ENCODE measurements at regions not wholly inside any gene's neighbourhood (a gene's known extent, or its start where the extent isn't known, plus 50 kb on each side); places are given as distances from the start of the nearest gene placed in this dataset.

- no peak for DNase-seq
Measured at GRCh38 chr6:122028933-122029522, 370.4 kb upstream of the HSF2 start.

GRCh38 chr6:122033564-122034181, 365.8 kb upstream of the HSF2 start:
- peak in 1 of 2 experiments; percentile 60 for DNase-seq

DNA sequence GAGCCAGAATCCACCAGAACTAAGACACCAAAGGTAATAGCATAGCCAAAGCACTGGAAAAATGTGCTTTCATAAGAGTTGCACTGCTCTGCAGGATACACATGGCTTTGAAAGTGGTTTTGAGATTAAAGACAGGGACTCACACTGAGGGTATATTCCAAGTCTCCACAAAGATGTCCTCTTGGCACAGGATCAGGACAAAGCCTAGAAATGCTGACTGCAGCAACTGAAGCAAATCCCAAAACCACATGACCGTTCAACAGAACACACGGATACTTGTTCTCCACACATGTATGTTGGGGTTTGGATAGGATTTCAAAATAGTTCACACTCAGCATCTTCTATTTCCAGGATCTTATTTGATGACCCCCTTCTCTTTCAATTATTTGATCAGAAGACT, 364.3 kb upstream of the HSF2 start:
- no peak for DNase-seq

DNA sequence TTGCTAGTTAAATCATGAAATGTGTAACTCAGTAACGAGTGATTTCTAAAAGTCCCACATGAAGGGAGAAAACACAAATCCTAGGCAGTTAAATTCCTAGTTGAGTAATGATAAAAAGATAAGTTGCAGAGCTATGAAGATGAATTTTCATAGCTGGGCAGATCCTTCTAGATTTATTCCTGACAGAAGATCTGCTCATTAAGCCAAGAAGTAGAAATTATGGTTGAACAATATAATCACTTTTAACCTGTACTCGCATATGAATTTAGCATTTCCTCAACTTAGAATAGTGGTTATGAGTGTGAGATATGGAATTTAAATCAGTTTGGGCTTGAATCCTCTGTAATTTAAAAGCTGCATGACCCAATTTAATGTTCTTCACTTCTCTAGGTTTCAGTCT, 359.2 kb upstream of the HSF2 start:
- DNase-seq, result no peak

DNA sequence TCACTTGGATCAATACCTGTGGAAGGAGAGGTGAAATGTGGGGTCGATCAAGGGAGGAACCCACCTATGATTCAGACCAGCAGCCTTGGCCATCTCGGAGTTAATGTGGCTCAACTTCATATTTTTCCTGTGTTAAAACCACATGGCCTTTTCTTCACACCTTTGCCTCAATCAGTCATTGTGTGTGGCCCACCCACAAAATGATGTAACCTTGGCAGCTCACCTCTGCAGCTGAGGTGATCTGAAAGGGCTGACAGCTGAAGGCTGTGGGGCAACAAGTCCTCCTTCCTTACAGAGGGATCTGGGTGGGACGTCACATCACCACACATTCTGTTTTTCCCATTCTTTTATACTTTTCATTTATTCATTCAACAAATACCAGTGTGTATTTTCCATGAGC, 357.1 kb upstream of the HSF2 start:
- no peak for DNase-seq

DNA sequence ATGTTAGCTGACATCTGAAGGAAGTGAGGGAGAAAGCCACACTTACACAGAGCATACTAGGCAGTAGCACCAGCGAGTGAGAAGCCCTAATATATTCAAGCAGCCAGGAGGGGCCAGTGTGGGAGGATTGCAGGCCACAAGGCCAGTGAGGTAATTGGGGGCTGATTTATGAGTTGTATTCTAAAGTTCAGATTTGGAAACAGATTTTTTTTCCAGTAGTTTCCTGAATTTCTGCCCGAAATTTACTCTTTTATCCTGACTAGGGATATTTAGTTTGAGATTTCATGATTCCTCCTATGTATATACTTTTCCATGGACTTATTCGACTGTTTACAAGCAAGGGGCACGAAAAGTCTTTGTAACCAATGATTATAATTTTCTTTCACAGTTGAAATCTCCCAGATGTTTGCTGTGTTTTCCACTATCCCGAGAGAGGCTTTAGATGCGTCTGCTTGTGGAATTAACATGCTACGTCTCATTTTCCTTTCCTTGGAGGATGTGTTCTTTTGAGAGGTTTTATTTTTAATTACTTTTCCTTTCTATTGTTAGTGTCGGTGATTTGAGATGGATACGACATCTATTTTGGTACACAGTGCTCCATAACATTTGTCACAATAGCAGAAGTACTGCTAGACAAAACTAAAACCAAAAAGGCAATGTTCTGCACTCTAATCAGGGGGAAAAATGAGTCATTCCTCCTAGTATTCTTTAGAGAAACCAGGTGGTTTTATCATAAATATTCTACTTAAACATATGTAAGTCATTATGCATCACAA, 356.3 kb upstream of the HSF2 start:
- no peak for DNase-seq

GRCh38 chr6:122048570-122048969, 350.9 kb upstream of the HSF2 start:
- DNase-seq, result no peak

DNA sequence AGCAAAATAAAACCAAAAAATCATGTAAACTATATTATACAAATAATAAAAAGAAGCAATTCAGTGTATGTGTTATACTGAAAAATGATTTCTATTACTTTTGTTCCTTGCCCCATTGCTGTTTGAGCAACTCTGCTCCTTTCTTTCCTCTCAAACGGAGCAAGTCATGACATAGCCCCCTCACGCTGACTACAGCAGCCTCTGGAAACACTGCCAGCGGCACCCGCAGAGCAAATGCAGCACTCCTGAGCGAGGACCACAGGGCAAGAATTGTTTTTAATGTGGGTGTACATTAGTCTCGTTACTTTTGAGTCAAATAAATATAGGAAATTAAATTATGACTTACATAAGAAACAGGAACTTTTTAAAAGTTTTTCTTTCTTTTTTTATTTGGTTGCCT, 350.1 kb upstream of the HSF2 start:
- no peak for DNase-seq

DNA sequence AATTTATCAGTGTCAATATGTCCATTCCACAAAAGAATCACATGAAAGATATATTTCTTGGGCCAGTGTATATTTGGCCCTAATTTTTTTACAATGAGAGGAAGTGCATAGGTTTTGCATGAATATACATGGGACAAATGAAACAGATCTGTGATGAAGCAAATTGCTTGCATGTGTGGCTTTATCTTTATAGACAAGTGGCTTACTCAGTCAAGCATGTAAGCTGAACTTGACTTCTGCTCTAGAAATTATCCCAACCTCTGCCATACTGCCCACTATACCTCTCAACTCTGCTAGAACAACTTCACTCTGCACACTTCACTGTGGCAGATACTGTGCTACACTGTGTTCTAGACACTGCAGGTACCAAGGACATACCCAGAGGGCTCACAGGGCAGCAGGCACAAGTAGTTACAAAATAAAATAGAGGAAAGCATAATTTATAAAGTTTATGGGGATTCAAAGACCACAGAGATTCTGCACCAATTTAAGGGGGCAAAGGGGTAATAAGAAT, 349.2 kb upstream of the HSF2 start:
- no peak for DNase-seq

GRCh38 chr6:122052346-122052900, 347.0 kb upstream of the HSF2 start:
- no peak for DNase-seq

GRCh38 chr6:122059918-122060317, 339.5 kb upstream of the HSF2 start:
- DNase-seq, result no peak

- DNase-seq, result no peak
Measured at GRCh38 chr6:122061855-122062254, 337.6 kb upstream of the HSF2 start.

- DNase-seq, result no peak
Measured at GRCh38 chr6:122063076-122063475, 336.4 kb upstream of the HSF2 start.

DNA sequence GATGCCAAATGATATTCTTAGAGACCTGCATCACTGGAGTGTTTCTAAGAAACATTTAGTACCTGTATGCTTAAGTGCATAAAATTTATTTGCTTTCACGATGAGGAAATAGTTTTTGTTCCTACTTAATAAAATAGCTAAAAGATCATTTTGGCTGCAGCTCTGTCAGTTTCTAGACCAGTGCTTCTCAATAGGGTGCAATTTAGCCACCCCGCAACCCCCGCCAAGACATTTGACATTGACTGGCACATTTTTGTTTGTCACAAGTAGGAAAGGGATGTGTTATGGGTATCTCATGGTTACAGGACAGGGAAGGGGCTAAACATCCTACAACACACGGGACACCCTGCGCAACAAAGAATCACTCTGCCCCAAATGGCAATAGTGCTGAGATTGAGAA, 335.7 kb upstream of the HSF2 start:
- no peak for DNase-seq

GRCh38 chr6:122066200-122066599, 333.3 kb upstream of the HSF2 start:
- no peak for DNase-seq

- DNase-seq, result no peak
Measured at GRCh38 chr6:122068291-122068769, 331.1 kb upstream of the HSF2 start.

DNA sequence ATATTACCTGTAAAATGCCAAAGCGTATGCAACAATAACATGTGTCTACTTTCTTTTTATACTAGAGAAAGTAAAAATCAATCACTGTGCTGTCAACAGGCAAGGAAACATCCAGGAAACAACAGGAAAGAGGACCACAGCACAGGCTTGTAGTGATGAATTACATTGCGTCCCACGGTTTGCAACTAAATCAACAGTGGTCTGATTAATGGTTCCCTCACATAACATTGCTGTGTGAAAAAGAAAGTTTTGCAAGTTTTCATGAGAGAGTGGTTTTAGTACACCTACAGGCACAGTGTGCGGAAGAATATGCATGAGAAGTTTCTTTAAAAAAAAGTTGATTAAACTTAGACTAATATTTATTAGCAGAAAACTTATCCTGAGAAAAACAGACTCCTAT, 329.5 kb upstream of the HSF2 start:
- DNase-seq, result no peak

DNA sequence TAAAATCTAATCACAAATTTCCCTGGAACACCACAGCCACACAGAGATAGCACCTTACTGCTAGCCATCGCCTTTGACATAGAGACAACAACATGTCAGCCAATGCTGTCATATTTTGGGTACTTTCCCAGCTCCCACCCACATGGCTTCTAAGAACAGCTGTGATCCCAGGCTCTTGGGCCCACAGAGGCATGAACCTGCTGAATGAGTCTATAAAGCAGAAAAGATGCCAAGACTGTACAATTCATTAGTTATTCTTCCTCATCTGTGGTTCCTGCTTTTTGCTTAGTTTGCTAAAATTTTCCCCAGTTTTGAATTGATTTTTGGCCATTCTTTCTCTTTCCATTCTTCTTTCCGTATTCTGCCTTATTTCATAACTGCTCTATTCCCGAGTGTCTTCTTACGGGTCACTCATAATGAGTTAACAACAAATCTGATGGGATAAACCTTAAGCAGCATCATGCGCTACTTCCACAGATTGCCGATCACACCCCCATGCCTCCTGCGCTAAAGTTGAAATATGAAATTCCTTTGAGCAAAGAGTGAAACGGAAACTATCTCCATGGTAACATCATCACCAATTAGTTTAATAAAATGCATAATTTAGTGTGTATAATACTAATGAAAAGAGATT, 327.3 kb upstream of the HSF2 start:
- DNase-seq, result no peak

DNA sequence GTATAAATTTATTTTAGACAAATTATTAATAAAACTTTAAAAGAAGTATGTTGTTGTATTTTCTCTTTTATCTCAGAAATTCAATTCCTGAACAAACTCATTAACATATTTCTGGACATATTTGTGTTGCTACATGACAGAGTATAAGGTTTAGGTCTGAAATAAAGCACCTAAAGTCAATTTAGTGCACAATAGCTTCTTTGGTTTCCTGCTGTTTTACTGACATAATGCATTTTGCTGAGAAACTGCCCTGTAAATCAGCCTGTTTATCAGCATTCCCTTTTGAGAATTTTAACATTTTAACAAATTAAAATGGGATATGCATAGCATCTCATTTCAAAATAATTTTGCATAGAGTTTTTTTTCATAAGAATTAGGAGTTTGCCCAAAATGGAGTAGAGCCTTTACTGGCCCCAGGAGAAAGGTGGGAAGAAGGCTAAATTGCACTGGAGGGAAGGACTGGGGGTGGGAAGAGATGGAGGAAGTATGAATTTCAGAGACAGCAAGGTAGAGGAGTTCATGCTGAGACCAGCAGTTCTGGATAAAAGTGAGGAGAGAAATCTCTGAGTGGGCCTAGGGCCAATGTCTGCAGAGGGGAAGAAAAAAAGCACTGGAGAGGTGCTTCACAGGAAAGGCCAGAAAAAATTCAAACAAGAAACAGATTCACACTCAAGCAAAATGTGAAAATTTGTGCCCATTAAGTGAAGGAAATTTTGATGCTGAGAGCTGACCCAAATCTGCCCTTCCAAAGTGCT, 324.2 kb upstream of the HSF2 start:
- no peak for DNase-seq

GRCh38 chr6:122075917-122076316, 323.5 kb upstream of the HSF2 start:
- DNase-seq, result no peak

DNA sequence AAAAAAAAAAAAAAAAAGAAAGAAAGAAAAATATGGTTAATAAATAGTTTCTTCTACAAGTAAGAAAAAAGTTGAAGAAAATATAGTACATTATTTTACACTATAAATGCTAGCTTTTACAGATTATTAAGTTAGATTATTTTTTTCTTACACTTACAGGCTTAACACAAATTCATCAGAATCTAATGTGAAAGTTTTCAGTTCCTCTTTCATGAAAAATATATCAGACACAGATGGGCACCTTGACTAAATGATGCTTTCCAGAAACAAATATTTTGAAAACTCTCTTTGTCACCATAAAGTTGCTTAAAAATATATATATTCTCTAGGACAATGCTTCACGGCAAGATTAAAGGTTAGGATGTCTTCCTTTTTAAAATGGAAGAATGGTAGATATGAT, 321.8 kb upstream of the HSF2 start:
- DNase-seq, result no peak

- DNase-seq, result no peak
Measured at GRCh38 chr6:122078481-122078880, 321.0 kb upstream of the HSF2 start.

GRCh38 chr6:122079916-122080315, 319.5 kb upstream of the HSF2 start:
- DNase-seq, result no peak
